ENCODE measurements at regions not wholly inside any gene's neighbourhood (a gene's known extent, or its start where the extent isn't known, plus 50 kb on each side); places are given as distances from the start of the nearest gene placed in this dataset.

DNA sequence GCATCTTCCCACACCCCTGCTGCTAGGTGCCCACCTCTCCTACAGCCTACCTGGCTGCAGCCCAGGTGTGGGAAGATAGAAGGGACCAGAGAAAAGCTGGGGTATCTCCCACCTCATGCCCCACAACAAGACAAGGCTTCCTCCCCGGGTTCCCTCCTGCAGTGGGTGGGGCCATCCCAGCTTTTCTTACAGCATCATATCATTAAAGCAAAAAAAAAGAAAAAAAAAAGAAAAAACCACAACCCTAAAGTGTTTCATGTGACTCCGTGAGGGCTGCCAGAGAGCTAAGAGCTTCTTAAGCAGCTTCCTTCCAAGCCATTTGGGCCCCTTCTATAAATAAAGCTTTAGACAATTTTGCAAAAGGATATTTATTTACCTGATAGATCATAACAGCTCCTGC is 455.4 kb upstream of the TSHZ3 start:
- TF ChIP-seq MAZ (IDR thresholded peaks at IDR 0.05; ENCODE audit: borderline replicate concordance, low read depth, low read length), result no peak
- TF ChIP-seq RFX5 (IDR thresholded peaks at IDR 0.05; ENCODE audit: low read depth, low read length), result no peak
- TF ChIP-seq, protein P1, sequence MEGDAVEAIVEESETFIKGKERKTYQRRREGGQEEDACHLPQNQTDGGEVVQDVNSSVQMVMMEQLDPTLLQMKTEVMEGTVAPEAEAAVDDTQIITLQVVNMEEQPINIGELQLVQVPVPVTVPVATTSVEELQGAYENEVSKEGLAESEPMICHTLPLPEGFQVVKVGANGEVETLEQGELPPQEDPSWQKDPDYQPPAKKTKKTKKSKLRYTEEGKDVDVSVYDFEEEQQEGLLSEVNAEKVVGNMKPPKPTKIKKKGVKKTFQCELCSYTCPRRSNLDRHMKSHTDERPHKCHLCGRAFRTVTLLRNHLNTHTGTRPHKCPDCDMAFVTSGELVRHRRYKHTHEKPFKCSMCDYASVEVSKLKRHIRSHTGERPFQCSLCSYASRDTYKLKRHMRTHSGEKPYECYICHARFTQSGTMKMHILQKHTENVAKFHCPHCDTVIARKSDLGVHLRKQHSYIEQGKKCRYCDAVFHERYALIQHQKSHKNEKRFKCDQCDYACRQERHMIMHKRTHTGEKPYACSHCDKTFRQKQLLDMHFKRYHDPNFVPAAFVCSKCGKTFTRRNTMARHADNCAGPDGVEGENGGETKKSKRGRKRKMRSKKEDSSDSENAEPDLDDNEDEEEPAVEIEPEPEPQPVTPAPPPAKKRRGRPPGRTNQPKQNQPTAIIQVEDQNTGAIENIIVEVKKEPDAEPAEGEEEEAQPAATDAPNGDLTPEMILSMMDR (conservative IDR thresholded peaks at IDR 0.05; ENCODE audit: low read depth, low read length), result no peak

Data from IMR-90 (cell line).